Colon (tissue), 2 donors: ENCODE measurements at regions not wholly inside any gene's neighbourhood (a gene's known extent, or its start where the extent isn't known, plus 50 kb on each side); places are given as distances from the start of the nearest gene placed in this dataset.
A peak's percentile ranks its signal among the peaks of the same experiment; 100 is the strongest.
"Not testable (repeated sequence)": the region's sequence is repeated elsewhere in the genome, so short reads cannot be mapped to it uniquely, and the experiment has no call there.

ENCODE experiments used
- FAIRE-seq: peaks from 2 replicates; lab custom pipeline; 2012; peaks lifted over from hg19 to GRCh38; lab: Jason Lieb, UNC
- donor health status: control.
- donor health status: control.

DNA sequence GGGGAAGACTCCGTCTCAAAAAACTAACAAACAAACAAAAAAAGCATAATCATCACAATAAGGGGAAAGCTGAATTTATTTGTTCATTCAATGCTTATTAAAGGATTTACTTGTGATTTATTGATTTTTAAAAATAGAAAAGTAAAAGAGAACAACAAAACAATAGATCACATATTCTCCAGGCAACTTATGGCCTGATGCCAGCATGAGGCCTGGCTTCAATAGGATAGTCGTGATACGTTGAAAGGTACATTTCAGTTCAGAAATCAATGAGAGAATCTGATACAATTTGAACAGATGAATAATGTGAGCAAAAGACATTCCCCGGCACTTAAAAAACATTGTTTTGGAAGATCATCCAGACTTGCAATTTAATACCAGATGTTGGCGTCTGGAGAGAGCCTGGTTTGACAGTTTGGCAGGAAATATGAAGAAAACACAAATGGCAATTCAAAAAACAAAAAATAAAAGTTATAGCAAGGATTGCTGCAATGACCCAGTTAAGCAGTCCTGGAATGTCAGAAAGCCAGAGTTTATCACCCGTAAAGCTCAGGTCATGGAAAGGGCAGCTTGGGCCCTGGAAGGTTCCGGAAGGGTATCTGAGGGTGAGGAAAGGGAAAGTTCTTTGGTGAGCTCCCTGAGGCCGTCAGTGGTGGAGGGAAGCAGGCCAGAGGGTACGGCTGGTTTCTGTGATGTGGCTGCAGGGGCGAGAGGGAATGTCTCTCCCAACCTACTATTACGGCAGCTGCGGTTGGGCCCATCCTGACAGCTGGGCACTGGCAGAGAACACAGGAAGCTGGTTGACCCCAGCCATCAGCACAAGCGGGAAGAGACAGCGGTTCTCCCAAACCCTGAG, 230.2 kb upstream of the HES1 start:
- FAIRE-seq = no peak

DNA sequence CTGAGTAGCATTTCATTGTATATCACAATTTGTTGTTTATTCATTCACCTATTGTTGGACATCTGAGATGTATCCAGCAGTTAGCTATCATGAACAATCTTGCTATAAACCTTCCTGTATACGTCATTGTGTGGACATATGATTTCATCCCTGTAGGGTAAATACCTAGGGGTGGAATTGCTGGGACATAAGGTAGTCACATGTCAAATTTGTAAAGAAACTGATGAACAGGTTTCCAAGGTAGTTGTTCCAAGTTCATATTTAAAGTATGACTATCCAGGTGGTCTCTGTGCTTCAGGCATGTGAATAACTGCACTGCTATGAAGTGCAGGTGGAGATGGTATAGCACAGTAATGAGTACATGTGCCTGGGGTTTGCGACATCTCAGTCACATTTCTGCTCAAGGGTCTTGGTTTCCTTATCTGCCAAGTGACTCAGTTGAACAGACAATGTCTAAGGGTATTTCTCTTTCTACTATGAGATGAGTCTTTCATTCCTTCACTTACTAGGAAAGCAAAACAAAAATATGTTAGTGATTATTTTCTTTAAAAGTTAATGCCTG, 229.0 kb upstream of the HES1 start:
- FAIRE-seq = no peak

DNA sequence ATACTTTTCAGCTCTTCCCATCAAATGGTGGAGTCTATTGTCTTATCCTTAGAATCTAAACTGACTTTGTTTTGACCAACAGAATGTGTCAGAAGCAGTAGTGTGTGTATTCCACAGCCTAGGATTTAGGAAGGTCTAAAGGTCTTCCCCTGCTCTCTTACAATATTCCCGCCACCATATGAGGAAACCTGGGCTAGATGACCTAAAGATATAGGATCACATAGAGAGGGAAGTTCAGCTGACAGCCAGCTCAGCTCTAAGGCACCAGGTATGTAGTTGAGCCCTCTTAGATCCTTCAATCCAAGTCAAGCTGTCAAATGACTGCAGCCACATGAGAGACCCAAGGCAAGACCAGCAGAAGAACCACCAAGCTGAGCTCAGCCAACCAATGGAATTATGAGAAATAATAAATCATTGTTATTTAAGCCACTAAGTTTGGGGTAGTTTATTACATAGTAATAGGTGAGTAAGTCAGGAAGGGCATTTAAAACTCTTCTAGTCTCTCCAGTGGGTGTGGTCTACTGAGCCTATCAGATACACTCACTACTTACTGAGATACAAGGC, 227.7 kb upstream of the HES1 start:
- FAIRE-seq = no peak

DNA sequence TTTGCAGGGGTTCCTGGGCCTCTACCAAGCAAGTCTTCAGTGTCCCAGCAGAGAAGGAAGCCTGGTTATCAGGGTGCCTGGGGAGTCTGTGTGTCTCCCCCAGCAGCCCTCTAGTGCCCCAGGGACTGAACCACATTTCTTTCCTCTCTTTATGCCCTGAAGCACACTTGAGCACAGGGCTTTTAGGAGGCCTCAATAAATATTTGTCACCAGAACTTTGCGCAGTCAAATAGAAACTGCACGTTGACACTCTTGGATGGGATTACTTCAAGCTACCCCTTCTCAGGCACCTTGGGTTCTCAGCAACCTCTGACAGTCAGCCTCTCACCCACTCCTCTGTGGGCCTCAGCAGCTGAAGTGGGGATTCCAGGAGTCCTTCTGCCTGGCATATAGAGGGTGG, 226.6 kb upstream of the HES1 start:
- FAIRE-seq = no peak

DNA sequence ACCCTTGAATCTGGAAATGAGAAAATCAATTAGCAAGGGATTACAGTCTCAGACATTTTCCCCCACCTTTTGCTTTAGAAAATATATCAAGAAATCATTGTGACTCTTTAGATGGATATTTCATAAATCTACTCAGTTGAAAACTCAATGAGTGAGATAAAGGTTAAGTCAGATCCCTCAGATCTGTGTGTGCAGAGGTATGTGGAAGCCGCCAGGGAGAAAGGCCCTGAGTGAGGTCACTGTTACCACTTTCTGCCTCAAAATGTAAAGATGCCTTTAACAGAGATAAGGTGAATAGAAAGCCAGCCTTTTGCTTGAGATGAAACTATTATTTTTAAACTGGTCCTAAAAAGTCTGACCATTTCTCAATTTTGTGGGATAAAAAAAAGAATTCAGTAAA, 225.6 kb upstream of the HES1 start:
- FAIRE-seq = no peak

GRCh38 chr3:193910886-193911738, 224.8 kb upstream of the HES1 start:
- no peak for FAIRE-seq

- FAIRE-seq = no peak
Observed at GRCh38 chr3:193911784-193912340, 224.1 kb upstream of the HES1 start.

- no peak for FAIRE-seq
Observed at GRCh38 chr3:193912621-193913178, 223.2 kb upstream of the HES1 start.

DNA sequence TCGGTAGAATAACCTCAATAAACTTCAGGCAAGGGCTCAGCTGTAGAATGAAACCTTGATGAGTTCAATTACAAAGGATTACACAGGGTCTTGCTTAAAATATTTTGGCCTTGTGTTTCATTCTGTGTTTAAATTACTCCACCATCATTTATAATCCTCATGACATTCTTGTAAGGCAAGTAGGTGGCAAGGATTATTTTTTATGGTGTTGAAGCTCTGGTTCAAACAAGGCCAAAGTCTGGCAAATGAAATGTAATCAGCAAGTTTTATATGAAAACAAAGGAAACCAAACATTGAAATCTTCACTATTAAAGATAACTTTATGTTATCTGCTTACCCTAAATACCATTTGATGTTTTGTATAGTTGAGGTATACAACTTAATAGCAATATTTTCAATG, 221.3 kb upstream of the HES1 start:
- peak; percentile 49 for FAIRE-seq

DNA sequence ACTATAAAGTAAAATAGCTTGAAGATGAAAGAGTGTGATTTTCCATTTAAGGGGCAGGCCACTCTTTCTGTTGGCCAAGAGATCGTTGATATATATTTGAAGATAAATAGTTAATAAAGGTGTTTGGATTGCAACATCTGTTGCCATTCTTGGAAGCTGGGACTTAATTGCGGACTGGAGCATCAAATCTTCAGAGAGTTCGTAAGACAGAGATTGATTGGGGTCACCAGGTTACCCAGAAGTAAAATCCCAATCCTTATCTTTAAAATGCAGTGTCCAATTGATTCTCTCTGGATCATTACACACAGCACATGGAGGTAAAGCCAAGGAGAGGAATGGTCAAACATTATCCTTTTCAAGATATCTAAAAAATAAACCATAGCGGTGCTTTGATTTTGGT, 220.8 kb upstream of the HES1 start:
- FAIRE-seq = no peak

GRCh38 chr3:193915613-193916012, 220.3 kb upstream of the HES1 start:
- FAIRE-seq = no peak

- FAIRE-seq = no peak
Observed at GRCh38 chr3:193917158-193917557, 218.8 kb upstream of the HES1 start.

- no peak for FAIRE-seq
Observed at GRCh38 chr3:193921465-193921864, 214.5 kb upstream of the HES1 start.

GRCh38 chr3:193922034-193922774, 213.7 kb upstream of the HES1 start:
- FAIRE-seq = no peak

GRCh38 chr3:193923958-193924357, 212.0 kb upstream of the HES1 start:
- FAIRE-seq = not testable (repeated sequence)

GRCh38 chr3:193926071-193926470, 209.9 kb upstream of the HES1 start:
- not testable (repeated sequence) for FAIRE-seq

DNA sequence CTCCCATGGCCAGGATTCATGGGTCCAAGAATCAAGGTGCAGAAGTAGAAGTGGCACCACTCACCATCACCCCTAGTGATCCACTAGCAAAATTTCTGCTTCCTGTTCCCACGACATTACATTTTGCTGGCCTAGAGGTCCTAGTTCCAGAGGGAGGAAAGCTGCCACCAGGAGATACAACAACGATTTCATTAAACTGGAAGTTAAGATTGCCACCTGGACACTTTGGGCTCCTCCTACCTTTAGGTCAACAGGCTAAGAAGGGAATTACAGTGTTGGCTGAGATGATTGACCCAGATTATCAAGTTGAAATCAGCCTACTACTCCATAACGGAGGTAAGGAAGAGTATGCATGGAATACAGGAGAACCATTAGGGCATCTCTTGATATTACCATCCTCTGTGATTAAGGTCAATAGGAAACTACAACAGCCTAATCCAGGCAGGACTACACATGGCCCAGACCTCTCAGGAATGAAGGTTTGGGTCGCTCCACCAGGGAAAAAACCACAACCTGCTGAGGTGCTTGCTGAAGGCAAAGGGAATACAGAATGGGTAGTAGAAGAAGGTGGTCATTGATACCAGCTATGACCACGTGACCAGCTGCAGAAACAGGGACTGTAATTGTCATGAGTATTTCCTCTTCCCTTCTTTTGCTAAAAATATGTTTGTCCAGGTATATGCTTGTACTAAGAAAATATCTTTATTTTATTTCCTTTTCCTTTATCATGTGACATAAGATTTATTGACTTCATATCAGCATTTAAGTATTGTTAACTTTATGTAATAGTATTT, 208.3 kb upstream of the HES1 start:
- FAIRE-seq = not testable (repeated sequence)

DNA sequence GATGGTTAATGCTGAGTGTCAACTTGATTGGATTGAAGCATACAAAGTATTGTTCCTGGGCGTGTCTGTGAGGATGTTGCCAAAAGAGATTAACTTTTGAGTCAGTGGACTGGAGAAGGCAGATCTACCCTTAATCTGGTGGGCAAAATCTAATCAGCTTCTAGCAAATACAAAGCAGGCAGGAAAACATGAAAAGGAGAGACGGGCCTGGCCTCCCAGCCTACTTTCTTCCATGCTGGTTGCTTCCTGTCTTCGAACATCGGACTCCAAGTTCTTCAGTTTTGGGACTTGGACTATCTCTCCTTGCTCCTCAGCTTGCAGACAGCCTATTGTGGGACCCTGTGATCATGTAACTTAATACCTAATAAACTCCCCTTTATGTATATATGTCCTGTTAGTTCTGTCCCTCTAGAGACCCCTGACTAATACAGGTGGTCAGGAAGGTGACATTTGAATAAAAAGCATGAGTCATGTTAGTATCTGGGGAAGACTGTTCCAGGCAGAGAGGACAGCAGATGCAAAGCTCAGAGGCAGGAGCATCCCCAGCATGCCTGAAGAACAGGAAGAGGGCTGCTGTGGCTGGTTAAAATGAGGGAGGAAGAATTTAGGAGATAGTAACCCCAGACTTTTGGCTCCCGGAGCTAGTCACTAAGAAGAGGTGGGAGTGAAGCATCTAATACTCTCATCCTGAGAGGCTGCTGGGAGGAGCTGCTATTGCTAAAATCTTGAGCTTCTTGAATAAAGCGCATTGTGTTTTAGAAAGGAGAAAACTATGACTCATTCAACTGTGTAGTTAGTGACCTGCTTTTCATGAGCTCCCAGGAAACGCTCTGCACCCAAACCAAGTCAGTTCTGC, 207.4 kb upstream of the HES1 start:
- FAIRE-seq = no peak

- FAIRE-seq = no peak
Observed at GRCh38 chr3:193929373-193929772, 206.6 kb upstream of the HES1 start.
